ENCODE measurements at regions not wholly inside any gene's neighbourhood (a gene's known extent, or its start where the extent isn't known, plus 50 kb on each side); places are given as distances from the start of the nearest gene placed in this dataset.

GRCh38 chr1:201661823-201662359, 123.0 kb downstream of the NAV1 start (continued):
- TF ChIP-seq CHD7 (IDR thresholded peaks at IDR 0.05; ENCODE audit: insufficient replicate concordance, low read length) (no peak), ATF3 (IDR thresholded peaks at IDR 0.05; ENCODE audit: insufficient read depth, low read depth, low read length) (no peak), MAX (IDR thresholded peaks at IDR 0.05) (no peak), EP300 (IDR thresholded peaks at IDR 0.05; ENCODE audit: borderline replicate concordance in 1 of 2, low read depth in 2 of 2, low read length in 2 of 2) (no peak)

Data from H1 (cell line).